GM19468 (cell line): ENCODE measurements at regions not wholly inside any gene's neighbourhood (a gene's known extent, or its start where the extent isn't known, plus 50 kb on each side); places are given as distances from the start of the nearest gene placed in this dataset.

ENCODE experiments used
- ATAC-seq: cut with Tn5 transposase; IDR thresholded peaks from one replicate; pipeline ENCODE4 v1.9.1; 2021; ENCODE audit warnings: mild to moderate bottlenecking, moderate library complexity, moderate number of reproducible peaks; ENCODE audit not compliant: unreplicated experiment; ENCODE audit errors: extremely low read depth

DNA sequence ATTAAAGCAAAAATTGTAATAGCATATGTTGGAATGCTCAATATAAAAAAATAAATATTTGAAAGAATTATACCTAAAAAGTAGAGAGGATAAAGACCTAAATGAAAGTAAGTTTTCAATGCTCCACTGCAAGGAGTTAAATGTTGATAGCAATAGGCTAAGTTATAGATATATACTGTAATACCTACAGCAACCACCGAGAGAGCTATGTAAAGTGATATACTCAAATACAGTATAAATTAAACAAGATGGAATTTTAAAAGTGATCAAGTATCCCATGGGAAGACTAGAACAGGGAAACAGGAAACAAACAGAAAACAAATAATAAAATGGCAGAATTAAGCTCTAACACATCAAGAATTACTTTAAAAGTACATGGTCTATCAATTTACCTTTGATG, 73.9 kb downstream of the CASP3 start:
- ATAC-seq: no peak

DNA sequence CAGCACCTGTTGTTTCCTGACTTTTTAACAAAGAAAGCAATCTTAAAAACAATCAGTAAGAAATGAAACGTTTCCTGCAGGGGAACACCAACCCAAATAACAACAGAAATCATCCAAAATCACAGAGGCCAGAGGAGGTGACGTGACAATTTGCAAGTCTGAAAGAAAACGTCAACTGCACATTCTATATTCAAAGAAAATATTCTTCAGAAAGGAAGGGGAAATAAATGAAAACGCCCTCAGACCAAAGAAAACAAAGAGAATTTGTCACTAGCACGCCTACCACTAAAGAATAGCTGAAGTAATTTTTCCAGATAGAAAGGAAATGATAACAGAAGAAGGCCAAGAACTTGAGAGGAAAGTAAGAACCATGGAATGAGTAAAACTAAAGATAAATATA, 74.4 kb downstream of the CASP3 start:
- no peak for ATAC-seq

DNA sequence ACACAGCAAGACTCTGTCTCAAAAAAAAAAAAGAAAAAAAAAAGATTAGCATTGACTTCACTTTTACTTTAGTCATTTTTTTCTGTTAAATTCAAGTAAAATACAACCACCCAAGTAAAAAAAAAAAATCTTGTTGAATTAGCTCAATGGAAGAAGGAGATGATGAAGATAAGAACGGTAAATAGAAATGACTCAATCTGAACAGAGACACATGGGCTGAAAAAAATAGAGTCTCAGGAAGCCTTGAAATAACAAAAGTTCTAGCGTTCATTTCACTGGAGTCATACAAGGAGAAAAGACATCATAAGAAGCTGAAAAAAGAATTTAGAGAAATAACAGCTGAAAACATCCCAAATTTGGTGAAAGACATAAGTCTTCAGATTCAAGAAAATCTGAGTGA, 75.5 kb downstream of the CASP3 start:
- no peak for ATAC-seq

DNA sequence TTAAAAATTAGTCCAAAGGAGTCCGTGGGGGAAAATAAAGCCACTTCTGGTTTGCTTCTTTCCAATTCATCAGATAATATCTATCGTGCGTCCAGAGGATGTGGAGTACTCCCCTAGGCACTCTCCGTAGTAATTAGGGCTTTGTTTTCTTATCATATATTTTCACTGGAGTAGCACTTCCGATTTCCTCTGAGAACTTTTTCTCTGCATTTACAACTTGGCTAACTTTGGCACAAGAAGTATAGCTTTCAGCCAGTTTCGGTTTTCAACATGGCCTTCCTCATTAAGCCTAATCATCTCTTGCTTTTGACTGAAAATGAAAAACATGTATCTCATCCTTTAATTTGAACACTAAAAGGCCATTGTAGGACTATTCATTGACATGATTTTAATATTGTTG, 80.5 kb downstream of the CASP3 start:
- ATAC-seq: no peak

DNA sequence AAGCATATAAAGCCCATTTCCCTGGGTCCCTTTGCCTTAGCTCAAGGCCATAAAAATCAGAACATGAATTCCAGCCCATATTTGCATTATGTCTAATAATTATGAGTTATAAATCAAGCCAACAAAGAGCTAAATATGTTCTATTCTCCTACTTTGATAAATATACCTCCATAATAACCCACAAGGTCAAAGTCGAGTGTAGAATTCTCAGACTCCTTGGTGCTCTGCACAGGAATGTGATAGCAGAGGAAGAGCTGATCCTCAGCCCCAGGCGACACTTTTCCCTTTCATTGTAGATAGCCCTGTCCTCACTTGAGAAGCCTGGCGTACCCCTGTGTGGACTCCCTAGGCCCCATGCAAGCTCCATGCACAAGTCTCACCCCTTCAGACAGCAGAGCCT, 85.6 kb downstream of the CASP3 start:
- no peak for ATAC-seq

DNA sequence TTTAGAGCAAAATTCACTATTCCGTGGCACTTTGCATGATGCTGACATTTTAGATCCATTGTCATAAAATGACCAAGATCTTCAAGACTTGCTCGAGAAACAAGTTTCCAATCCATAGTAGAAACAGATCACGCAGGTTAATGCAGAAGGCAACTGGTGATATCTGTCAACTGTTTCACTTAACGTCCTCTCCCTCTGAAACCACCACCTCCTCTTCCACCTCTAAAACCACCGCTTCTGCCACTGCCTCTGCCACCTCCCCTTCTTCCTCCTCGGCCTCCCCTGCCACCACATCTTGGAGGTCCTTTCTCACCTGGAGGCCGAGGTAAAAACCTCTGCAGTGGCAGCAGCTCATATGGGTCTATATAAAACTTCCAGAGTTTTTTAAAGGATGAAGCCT, 84.6 kb upstream of the IRF2 start:
- no peak for ATAC-seq

DNA sequence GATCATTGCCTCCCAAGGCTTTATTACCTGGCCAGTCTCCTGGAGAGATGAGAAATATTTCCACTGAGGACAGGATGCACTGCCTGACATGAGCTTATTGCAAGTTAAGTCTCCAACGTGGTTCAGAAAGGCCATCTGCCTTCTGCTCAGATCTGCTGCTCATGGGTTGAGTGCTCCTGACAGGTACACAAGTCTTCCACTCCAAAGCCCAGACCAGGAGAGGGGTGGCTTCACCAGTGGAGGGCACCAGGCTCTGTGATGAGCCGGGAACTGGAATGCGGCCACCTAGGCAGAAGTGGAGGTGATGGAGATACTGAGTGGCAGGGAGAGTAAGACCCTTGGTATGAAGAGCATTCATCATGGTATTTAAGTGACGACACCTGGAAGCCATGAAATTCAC, 79.5 kb upstream of the IRF2 start:
- ATAC-seq: no peak

DNA sequence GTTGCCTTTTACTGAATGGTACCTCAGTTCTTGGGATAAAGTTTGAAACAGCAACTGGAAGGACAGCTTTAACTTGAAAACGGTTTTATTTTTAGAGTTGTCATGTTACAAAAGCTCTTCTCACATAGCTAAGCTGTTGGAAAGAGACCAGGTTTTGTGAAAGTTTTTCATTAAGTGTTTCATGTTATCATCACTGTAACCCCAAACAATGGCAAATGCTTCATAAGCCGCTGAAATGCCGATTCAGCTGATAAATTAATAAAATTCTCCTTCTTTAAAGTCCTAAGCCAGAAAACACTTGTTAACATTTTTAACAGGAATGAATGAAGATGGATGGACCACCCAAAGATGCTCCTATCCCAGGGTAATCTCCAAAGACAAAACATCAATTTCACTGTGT, 76.1 kb upstream of the IRF2 start:
- ATAC-seq: no peak

DNA sequence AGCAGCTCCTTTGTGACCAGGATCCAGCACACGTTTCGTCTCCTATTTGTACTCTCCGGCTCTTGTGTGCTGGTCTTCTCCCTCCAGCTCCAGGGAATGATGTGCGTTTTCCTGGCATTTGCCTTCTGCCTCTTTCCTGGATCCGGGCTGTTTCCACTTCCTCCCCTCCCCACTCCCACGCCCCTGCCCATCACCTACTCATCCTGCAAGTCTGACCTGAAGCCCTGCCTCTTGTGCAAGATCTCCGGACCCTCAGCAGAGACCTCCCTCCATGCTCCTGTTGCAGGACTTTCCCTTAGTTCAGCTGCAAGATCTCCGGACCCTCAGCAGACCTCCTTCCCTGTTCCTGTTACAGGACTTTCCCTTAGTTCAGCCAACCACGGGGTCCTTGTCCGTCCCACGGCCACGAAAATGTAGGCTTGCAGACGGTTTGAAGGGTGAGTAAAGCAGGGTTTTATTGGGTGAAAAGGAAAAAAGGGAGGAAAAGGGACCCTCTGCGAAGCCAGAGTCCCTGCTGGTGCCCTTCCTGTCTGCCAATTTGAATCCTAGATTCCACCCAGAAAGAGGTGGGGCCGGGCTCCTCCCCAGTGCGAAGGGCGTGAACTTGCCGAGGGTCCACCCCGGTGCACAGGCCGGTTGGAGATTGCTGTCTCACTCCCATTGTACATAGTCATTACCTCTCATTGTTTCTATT, 74.4 kb upstream of the IRF2 start:
- no peak for ATAC-seq

DNA sequence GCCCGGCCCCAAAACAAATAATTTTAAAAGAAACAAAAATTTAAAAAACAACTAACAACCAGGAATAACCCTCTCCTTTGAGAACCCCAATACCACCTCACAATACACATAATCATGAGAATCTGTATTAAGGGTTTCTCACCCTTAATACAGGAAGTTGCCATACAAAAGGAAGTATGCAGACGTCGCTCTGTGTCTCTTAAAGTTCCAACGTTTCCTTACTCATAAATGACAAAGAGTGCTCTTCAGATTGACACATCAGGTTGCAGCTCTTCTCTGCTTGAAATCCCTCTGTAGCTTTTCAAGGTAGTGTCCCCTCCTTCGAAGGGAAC, 73.9 kb upstream of the IRF2 start:
- ATAC-seq: no peak

DNA sequence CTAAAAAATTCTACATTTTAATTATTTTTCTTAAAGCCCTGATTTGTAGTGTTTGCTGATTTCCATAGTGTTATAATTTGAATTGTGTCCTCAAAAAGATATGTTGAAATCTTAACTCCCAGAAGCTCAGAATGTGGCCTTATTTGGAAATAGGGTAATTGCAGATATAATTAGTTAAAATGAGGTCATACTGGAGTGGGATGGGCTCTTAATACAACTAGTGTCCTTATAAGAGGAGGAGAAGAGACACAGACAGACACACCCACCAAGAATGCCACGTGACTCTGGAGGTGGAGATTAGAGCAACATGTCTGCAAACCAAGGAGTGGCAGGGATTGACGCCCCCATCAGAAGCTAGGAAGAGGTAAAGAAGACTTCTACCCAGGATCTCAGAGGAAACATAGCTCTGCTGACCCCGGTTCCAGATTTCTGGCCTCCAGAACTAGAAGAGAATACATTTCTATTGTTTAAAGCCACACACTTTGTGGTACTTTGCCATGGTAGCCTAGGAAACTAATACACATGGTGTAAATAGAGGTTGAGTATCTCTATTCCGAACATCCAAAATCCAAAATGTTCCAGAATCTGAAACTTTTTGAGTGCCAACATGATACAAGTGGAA, 70.5 kb upstream of the IRF2 start:
- no peak for ATAC-seq

DNA sequence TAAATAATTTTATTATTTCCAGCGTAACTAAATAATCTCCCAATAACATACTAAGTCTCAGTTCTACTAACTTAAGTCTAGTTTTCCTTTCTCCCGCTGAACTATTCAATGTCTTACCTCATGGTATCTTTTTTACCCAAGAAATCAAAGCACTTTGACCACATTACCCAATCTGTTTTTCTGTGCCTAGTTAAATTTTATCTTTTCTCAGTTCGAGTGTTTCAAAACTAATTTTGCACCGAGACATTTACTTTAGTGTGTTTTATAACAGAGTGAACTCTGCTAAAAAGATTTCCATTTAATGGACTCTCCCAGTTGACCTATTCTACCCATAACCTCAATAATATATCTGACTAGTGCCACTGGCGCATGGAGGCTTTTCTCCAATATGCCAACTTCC, 67.6 kb upstream of the IRF2 start:
- ATAC-seq: no peak

DNA sequence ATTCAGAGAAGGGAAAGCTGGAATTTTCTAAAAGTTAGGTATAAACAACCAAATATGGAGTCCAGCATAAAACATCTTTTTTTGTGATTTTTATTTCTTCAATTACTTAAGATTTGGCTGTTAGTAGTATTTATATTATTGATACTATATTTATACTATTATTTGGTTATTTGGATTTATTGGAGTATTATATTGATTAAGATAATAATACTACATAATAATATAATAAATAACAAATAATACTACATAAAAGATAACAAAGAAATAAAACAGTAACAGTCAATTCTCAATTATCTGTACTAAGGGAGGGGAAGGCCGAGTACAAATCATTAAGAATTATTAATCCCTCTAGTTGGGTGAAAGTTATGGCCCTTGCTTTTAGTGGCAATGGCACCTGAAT, 66.0 kb upstream of the IRF2 start:
- no peak for ATAC-seq

DNA sequence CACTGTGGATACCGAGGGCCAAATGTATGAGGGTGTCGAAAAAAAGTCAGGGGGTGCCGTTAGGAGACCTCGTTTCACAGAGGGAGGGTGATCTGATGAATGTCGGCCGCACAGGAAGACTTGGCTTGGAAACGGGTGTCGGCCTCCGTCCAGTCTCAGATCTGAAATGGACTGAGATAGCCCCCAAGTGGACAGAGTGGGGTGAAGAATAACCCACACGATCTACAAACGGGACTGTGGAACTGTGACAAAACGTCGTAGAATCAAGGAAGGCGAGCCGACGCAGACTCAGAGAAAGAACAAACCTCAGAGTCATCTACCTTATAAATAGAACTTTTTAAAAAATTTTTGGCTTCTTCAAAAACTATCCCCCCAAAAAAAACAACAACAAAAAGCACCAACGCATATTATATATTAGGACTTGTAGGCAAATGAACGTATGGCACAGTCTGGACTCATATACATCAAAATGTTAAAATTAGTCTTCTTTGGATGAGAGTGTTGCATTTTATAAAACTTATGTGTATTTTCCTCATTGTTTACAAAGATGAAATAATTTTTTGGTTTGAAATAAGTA, 63.8 kb upstream of the IRF2 start:
- no peak for ATAC-seq

DNA sequence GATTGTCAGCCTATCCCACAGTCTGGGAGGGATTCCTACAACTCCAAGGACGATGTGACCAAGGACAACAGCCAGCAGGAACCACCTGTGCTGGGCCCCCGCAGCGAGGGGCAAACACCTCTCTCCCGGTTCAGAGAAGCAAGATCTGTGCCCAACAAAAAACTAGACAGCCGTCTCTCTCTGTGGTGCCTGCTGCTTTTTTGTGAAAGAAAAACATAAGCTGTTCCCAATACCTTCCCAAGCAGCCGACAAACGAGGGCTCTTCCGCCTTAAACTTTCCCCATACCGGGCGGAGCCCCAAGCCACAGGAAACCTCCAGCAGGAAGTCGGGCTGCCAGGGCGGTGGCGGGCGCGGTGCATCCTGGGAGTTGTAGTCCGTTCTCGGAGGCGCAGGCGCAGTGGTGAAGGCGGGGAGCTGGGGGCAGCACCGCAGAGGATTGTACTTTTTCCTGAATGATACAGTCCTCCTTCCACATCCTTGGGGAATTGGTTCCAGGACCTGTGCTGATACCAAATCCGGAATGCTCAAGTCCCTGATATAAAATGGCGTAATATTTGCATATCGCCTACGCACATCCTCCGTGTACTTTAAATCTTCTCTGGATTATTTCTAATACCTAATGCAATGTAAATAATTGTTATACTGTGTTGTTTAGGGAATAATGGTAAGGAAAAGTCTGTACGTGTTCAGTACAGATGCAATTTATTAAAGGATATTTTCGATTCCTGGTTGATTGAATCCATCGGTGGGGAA, 63.1 kb upstream of the IRF2 start:
- ATAC-seq: peak; percentile 24

DNA sequence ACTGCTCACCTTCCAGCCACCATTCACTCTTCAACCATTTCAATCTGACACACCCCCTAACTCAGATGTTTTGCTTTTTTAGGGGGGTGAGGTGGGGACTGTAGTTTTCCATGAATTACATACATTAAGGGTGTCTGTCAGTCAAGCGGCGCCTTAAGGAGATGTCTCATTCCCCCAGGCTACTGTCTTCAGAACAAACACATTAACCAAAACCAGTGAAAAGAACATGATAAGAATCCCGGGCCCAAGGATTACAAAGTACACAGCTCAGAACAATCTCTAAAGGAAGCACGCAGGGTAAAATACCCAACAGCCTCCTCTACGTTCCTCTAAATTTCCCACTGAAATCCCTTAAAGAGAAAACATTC, 62.5 kb upstream of the IRF2 start:
- no peak for ATAC-seq

DNA sequence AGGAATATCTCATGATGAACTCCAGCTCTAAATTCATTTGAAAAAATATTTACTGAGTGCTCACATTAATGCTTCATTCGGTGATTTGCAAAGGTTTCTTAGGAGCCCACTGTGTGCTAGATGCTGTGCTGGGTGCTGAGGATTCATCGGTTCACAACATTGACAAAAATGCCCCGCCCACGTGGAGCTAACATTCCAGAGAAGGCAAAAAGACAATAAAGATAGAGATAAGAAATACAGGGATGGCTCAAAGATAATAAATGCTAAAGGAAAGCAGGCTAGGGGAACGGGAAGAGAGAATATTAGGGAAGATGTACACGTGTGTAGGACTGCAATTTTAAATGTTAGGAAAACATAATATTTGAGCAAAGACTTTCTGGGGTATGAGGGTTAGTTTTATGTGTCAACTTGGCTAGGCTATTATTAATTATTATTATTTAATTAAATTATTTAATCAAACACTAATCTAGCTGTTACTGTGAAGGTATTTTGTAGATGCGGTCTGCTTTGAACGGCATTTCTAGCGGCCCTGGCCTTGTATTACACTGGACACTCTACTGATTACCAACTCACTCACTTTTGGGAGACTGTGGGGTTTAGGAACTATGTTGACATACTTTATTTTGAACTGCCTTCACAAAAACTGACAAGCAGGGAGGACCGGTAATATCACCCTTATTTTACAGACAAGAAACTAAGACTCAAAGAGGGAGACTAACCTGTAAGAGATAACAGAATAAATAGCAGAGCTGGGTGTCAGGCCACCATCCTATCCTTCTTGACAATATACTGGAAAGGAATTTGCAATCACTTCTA, 61.9 kb upstream of the IRF2 start:
- no peak for ATAC-seq

DNA sequence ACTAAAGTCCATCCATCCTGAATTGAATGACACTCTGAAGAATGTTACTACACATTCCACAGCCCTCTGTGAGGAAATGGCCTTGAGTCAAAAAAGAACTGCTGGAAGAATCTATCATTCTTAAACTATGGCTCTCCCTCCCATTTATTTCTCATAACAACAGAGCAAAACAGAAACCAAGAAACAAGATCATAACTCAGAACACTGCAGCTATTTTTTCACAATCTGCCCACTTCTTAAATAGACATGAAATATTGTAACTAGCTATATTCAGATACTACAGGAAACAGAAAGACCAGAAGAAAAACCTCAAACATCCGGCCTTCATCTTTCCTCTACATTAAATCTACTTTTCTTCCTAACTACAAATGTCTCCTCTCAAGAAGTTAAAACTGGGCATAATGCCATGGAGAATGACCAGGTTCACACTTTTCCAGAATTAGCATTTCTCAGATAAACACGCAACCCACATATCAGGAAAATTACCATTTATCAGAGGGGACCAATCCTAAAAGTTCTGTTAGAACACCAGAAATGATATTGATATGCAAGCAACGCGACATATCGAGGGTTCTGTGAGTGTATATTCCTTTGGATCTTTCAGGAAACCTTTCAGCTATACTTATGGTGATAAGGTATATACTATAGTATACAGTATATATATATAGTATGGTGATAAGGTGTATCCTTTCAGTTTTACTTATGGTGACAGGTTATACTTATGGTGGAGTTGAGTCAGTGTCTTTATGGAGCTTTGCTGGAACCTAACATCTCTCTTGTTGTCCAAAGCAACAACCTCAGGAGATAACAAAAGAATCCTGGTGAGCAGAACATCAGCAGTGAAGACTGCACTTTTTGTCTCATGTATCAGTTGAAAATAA, 60.4 kb upstream of the IRF2 start:
- no peak for ATAC-seq

DNA sequence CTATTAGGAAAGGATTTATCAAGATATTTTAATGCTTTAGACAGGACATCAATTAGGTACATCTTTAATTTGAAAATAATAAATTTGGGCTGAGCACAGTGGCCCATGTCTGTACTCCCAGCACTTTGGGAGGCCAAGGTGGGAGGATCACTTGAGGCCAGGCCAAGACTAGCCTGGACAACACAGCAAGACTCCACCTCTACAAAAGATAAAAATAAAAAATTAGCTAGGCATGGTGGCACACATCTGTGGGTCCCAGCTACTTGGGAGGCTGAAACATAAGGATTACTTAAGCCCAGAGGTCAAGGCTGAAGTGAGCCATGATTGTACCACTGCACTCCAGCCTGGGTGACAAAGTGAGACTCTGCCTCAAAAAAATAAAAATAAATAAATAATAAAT, 59.6 kb upstream of the IRF2 start:
- ATAC-seq: no peak

DNA sequence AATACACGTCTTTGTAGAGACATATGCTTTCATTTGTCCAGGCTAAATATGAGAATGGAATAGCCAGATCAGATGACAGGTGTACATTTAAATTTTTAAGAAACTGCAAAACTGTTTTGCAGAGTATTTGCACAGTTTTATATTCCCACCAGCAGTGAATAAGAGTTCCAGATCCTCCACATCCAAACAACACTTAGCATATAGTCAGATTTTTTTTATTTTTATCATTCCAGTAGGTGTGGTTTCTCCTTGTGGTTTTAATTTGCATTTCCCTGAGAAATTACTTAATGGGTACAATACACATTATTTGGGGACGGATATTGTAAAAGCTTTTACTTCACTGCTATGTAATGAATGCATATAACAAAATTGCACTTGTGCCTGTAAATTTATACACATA, 56.7 kb upstream of the IRF2 start:
- ATAC-seq: no peak
